GM12891 (cell line): ENCODE measurements at regions not wholly inside any gene's neighbourhood (a gene's known extent, or its start where the extent isn't known, plus 50 kb on each side); places are given as distances from the start of the nearest gene placed in this dataset.

Experiments
- DNase-seq: peaks from one replicate; pipeline ENCODE4 v3.0.0; 2011; ENCODE audit warnings: low spot score; ENCODE audit not compliant: insufficient read length
- FAIRE-seq: peaks from 2 replicates; lab custom pipeline; 2011; peaks lifted over from hg19 to GRCh38; lab: Jason Lieb, UNC
- PAX5 ChIP-seq: IDR thresholded peaks from 2 replicates; pipeline ENCODE4 v1.6.1; 2011; ENCODE audit warnings: low read length, moderate library complexity, mild to moderate bottlenecking; ENCODE audit not compliant: insufficient read depth, severe bottlenecking
- POLR2A ChIP-seq: IDR thresholded peaks from 2 replicates; pipeline ENCODE4 v1.6.1; 2011; ENCODE audit warnings: low read depth, low read length, control low read depth
- POLR2AphosphoS5 ChIP-seq: IDR thresholded peaks from 2 replicates; pipeline ENCODE4 v1.6.1; 2011; ENCODE audit warnings: low read depth, low read length, control low read depth
- POU2F2 ChIP-seq: IDR thresholded peaks from 2 replicates; pipeline ENCODE4 v1.6.1; 2011; ENCODE audit warnings: low read depth, mild to moderate bottlenecking, control low read depth, low read length, moderate library complexity
- SPI1 ChIP-seq: IDR thresholded peaks from 2 replicates; pipeline ENCODE4 v1.6.1; 2011; ENCODE audit warnings: low read depth, low read length, control low read depth
- TAF1 ChIP-seq: IDR thresholded peaks from 2 replicates; pipeline ENCODE4 v1.6.1; 2011; ENCODE audit warnings: low read depth, low read length, control low read depth

- no peak for FAIRE-seq
- TF ChIP-seq TAF1: no peak
- no peak for TF ChIP-seq POLR2AphosphoS5
- no peak for TF ChIP-seq POU2F2
- TF ChIP-seq PAX5: no peak
- no peak for TF ChIP-seq POLR2A
- no peak for TF ChIP-seq SPI1
- no peak for DNase-seq
Observed at GRCh38 chr12:127984386-127985055, 282.4 kb upstream of the TMEM132C start.

GRCh38 chr12:127987199-127987901 lies 279.6 kb upstream of the TMEM132C start:
- TF ChIP-seq TAF1 (no peak), PAX5 (no peak), POLR2AphosphoS5 (no peak), POU2F2 (no peak), POLR2A (no peak), SPI1 (no peak)
- FAIRE-seq (no peak), DNase-seq (no peak)

- TF ChIP-seq PAX5 (no peak), TAF1 (no peak), POLR2A (no peak), SPI1 (no peak), POLR2AphosphoS5 (no peak), POU2F2 (no peak)
- FAIRE-seq (no peak), DNase-seq (no peak)
Observed at GRCh38 chr12:127991485-127991884, 275.5 kb upstream of the TMEM132C start.

GRCh38 chr12:127998988-127999387 lies 268.0 kb upstream of the TMEM132C start:
- DNase-seq (no peak), FAIRE-seq (no peak)
- TF ChIP-seq PAX5: no peak
- no peak for TF ChIP-seq POU2F2
- TF ChIP-seq POLR2AphosphoS5: no peak
- no peak for TF ChIP-seq POLR2A
- TF ChIP-seq TAF1: no peak
- no peak for TF ChIP-seq SPI1

- FAIRE-seq: no peak
- no peak for DNase-seq
- TF ChIP-seq POLR2A (no peak), PAX5 (no peak), TAF1 (no peak), SPI1 (no peak; the same call in 1 of the 2 replicates), POLR2AphosphoS5 (no peak), POU2F2 (no peak)
Observed at GRCh38 chr12:128004383-128004938, 262.5 kb upstream of the TMEM132C start.

- DNase-seq (no peak), FAIRE-seq (no peak)
- TF ChIP-seq PAX5 (no peak), POU2F2 (no peak), TAF1 (no peak)
Observed at GRCh38 chr12:128007250-128007649, 259.7 kb upstream of the TMEM132C start.

- DNase-seq (no peak), FAIRE-seq (no peak)
- TF ChIP-seq TAF1 (no peak), PAX5 (no peak), POU2F2 (no peak), POLR2AphosphoS5 (no peak), POLR2A (no peak), SPI1 (no peak)
Observed at GRCh38 chr12:128008341-128008740, 258.6 kb upstream of the TMEM132C start.

GRCh38 chr12:128009108-128009507 lies 257.9 kb upstream of the TMEM132C start:
- TF ChIP-seq SPI1 (no peak), POLR2AphosphoS5 (no peak), PAX5 (no peak), POU2F2 (no peak), POLR2A (no peak), TAF1 (no peak)
- DNase-seq (no peak), FAIRE-seq (no peak)

GRCh38 chr12:128012110-128012509 lies 254.9 kb upstream of the TMEM132C start:
- no peak for TF ChIP-seq POU2F2
- TF ChIP-seq POLR2A: no peak
- TF ChIP-seq SPI1: no peak
- no peak for TF ChIP-seq TAF1
- TF ChIP-seq POLR2AphosphoS5: no peak
- no peak for TF ChIP-seq PAX5
- no peak for DNase-seq
- FAIRE-seq: no peak
